Liver (tissue), 3 donors: ENCODE measurements at regions not wholly inside any gene's neighbourhood (a gene's known extent, or its start where the extent isn't known, plus 50 kb on each side); places are given as distances from the start of the nearest gene placed in this dataset.
"Not testable (repeated sequence)": the region's sequence is repeated elsewhere in the genome, so short reads cannot be mapped to it uniquely, and the experiment has no call there.

ENCODE experiments used
- CTCF ChIP-seq: fragments of 150-350 bp; IDR thresholded peaks from 2 replicates; pipeline ENCODE4 v1.5.1; 2017; ENCODE audit warnings: improper control_type of control experiment, low read depth, low read length; ENCODE audit not compliant: missing input control
- EGR1 ChIP-seq, 2 donors: IDR thresholded peaks; 2 replicates each; pipeline ENCODE4 v1.6.1; 2016 to 2018; ENCODE audit warnings: antibody characterized with exemption in 2 of 2, low read depth in 2 of 2
- FOXA1 ChIP-seq: IDR thresholded peaks from 2 replicates; pipeline ENCODE4 v1.6.1; 2016; ENCODE audit warnings: antibody characterized with exemption
- GABPA ChIP-seq, 2 donors: IDR thresholded peaks in 1 of 2; conservative IDR thresholded peaks in 1 of 2; 2 replicates each; pipeline ENCODE4 v1.6.1; 2016; ENCODE audit warnings: antibody characterized with exemption in 2 of 2, mild to moderate bottlenecking in 1 of 2, moderate library complexity in 1 of 2
- HNF4G ChIP-seq: IDR thresholded peaks from 2 replicates; pipeline ENCODE4 v1.6.1; 2016; ENCODE audit warnings: antibody characterized with exemption
- JUND ChIP-seq, 2 donors: IDR thresholded peaks; 2 replicates each; pipeline ENCODE4 v1.6.1; 2016; ENCODE audit warnings: antibody characterized with exemption in 2 of 2
- MAX ChIP-seq: IDR thresholded peaks from 2 replicates; pipeline ENCODE4 v1.6.1; 2016; ENCODE audit warnings: antibody characterized with exemption
- RAD21 ChIP-seq, 2 donors: IDR thresholded peaks; 2 replicates each; pipeline ENCODE4 v1.6.1; 2016; ENCODE audit warnings: antibody characterized with exemption in 2 of 2, mild to moderate bottlenecking in 2 of 2
- RXRA ChIP-seq, 2 donors: IDR thresholded peaks; 2 replicates each; pipeline ENCODE4 v1.6.1; 2017 to 2018; ENCODE audit warnings: antibody characterized with exemption in 2 of 2, mild to moderate bottlenecking in 1 of 2
- SP1 ChIP-seq: IDR thresholded peaks from 2 replicates; pipeline ENCODE4 v1.6.1; 2018; ENCODE audit warnings: antibody characterized with exemption, mild to moderate bottlenecking
- TAF1 ChIP-seq: conservative IDR thresholded peaks from 2 replicates; pipeline ENCODE4 v1.6.1; 2016; ENCODE audit warnings: antibody characterized with exemption, mild to moderate bottlenecking
- TF ChIP-seq, protein P1 (sequence below): IDR thresholded peaks from 2 replicates; pipeline ENCODE4 v1.6.1; 2016; ENCODE audit warnings: antibody characterized with exemption, mild to moderate bottlenecking
- donor health status: healthy.
- donor health status: healthy.

DNA sequence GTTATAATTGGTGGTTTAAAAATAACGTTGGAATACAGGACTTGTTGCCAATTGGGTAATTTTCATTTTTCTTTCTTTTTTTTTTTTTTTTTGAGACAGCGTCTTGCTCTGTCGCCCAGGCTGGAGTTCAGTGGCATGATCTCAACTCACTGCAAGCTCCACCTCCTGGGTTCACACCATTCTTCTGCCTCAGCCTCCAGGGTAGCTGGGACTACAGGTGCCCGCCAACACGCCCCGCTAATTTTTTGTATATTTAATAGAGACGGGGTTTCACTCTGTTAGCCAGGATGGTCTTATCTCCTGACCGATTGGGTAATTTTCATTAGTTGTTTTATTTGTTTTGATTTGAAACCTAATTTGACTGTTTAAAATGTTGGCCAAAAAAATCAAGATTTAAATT is 93.7 kb downstream of the ZNF486 start:
- TF ChIP-seq CTCF; TAF1; SP1; RAD21 (IDR thresholded peaks at IDR 0.05); RXRA (IDR thresholded peaks at IDR 0.05); MAX; GABPA (IDR thresholded peaks at IDR 0.05 in 1 of 2, conservative IDR thresholded peaks at IDR 0.05 in 1 of 2); HNF4G; EGR1 (IDR thresholded peaks at IDR 0.05; ENCODE audit: low read depth in 2 of 2); JUND (IDR thresholded peaks at IDR 0.05); FOXA1: not testable (repeated sequence)
- TF ChIP-seq, protein P1, sequence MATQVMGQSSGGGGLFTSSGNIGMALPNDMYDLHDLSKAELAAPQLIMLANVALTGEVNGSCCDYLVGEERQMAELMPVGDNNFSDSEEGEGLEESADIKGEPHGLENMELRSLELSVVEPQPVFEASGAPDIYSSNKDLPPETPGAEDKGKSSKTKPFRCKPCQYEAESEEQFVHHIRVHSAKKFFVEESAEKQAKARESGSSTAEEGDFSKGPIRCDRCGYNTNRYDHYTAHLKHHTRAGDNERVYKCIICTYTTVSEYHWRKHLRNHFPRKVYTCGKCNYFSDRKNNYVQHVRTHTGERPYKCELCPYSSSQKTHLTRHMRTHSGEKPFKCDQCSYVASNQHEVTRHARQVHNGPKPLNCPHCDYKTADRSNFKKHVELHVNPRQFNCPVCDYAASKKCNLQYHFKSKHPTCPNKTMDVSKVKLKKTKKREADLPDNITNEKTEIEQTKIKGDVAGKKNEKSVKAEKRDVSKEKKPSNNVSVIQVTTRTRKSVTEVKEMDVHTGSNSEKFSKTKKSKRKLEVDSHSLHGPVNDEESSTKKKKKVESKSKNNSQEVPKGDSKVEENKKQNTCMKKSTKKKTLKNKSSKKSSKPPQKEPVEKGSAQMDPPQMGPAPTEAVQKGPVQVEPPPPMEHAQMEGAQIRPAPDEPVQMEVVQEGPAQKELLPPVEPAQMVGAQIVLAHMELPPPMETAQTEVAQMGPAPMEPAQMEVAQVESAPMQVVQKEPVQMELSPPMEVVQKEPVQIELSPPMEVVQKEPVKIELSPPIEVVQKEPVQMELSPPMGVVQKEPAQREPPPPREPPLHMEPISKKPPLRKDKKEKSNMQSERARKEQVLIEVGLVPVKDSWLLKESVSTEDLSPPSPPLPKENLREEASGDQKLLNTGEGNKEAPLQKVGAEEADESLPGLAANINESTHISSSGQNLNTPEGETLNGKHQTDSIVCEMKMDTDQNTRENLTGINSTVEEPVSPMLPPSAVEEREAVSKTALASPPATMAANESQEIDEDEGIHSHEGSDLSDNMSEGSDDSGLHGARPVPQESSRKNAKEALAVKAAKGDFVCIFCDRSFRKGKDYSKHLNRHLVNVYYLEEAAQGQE = not testable (repeated sequence)
